Testis (tissue), 2 donors: ENCODE measurements at regions not wholly inside any gene's neighbourhood (a gene's known extent, or its start where the extent isn't known, plus 50 kb on each side); places are given as distances from the start of the nearest gene placed in this dataset.

Experiments used
- POLR2A ChIP-seq: fragments of 450-650 bp; IDR thresholded peaks from one replicate; pipeline ENCODE4 v1.6.1; 2017; ENCODE audit warnings: antibody characterized with exemption, mild to moderate bottlenecking, moderate library complexity
- TF ChIP-seq, protein P1 (sequence below), 3 experiments: fragments of 450-650 bp in 2 of 3; fragments of 200-600 bp in 1 of 3; sonication (generic) in 1 of 3; IDR thresholded peaks; one replicate each; pipeline ENCODE4 v1.5.1; 2016 to 2019; ENCODE audit warnings: antibody characterized with exemption in 3 of 3, mild to moderate bottlenecking in 2 of 3, moderate library complexity in 1 of 3

DNA sequence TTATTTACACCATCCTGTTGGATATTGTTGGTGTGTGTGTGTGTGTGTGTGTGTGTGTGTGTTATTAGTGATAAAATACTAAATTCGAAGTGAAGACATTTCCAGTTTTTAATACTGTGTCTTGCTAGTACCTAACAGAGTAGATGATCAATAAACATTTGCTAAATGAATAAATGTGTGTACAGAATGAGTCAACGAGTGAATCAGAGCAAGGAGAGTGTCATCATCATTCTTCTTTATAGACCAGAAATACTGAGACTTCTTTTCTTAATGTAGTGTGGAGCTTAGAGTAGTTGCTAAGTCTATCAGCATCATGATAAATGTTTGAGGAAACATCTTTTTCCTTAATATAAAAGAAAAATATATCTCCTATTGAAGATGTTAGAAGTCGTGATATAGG is 169.7 kb upstream of the SATB2 start:
- TF ChIP-seq, protein P1, sequence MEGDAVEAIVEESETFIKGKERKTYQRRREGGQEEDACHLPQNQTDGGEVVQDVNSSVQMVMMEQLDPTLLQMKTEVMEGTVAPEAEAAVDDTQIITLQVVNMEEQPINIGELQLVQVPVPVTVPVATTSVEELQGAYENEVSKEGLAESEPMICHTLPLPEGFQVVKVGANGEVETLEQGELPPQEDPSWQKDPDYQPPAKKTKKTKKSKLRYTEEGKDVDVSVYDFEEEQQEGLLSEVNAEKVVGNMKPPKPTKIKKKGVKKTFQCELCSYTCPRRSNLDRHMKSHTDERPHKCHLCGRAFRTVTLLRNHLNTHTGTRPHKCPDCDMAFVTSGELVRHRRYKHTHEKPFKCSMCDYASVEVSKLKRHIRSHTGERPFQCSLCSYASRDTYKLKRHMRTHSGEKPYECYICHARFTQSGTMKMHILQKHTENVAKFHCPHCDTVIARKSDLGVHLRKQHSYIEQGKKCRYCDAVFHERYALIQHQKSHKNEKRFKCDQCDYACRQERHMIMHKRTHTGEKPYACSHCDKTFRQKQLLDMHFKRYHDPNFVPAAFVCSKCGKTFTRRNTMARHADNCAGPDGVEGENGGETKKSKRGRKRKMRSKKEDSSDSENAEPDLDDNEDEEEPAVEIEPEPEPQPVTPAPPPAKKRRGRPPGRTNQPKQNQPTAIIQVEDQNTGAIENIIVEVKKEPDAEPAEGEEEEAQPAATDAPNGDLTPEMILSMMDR (IDR thresholded peaks at IDR 0.05), result no peak
- TF ChIP-seq POLR2A, result no peak
